Calu3 (cell line): ENCODE measurements at regions not wholly inside any gene's neighbourhood (a gene's known extent, or its start where the extent isn't known, plus 50 kb on each side); places are given as distances from the start of the nearest gene placed in this dataset.

Experiments used
- BruUV-seq: library from RNA; stranded (reverse); fragments of 400-500 nt; replicated peaks from 2 replicates; lab custom pipeline; 2021; lab: Mats Ljungman, UMichigan
- CTCF ChIA-PET: fragments of 300-600 bp; sonication (Branson Sonifier 250); formaldehyde crosslinking; loops from one replicate; lab custom pipeline; 2022; ENCODE audit warnings: antibody characterized with exemption; lab: Charles Lee
- DNase-seq: peaks from one replicate; pipeline ENCODE4 v3.0.0; 2022
- H3K27ac Mint-ChIP-seq: one replicate; pipeline ENCODE4 v1.8.0; 2022; ENCODE audit warnings: mixed read lengths; ENCODE audit not compliant: unreplicated experiment
- H3K27me3 Mint-ChIP-seq: one replicate; pipeline ENCODE4 v1.8.0; 2022; ENCODE audit warnings: mixed read lengths; ENCODE audit not compliant: unreplicated experiment
- H3K36me3 Mint-ChIP-seq: one replicate; pipeline ENCODE4 v1.8.0; 2022; ENCODE audit warnings: mild to moderate bottlenecking, moderate library complexity, mixed read lengths; ENCODE audit not compliant: insufficient read depth, unreplicated experiment
- H3K4me1 Mint-ChIP-seq: one replicate; pipeline ENCODE4 v1.8.0; 2022; ENCODE audit warnings: mild to moderate bottlenecking, low read depth, mixed read lengths; ENCODE audit not compliant: unreplicated experiment
- H3K4me3 Mint-ChIP-seq: one replicate; pipeline ENCODE4 v1.8.0; 2022; ENCODE audit warnings: mild to moderate bottlenecking, low read depth, moderate library complexity, mixed read lengths; ENCODE audit not compliant: unreplicated experiment
- H3K9me3 Mint-ChIP-seq: one replicate; pipeline ENCODE4 v1.8.0; 2022; ENCODE audit warnings: low read depth, mixed read lengths; ENCODE audit not compliant: unreplicated experiment
- CTCF ChIP-seq: fragments of 200-600 bp; IDR thresholded peaks from one replicate; pipeline ENCODE4 v1.8.0; 2022; ENCODE audit warnings: antibody characterized with exemption; ENCODE audit not compliant: unreplicated experiment
- intact Hi-C: fragments of 100-400 bp; cut with micrococcal nuclease; formaldehyde crosslinking; loops from one replicate; pipeline ENCODE4 v1.10.0; 2022; ENCODE audit not compliant: unreplicated experiment

- Mint-ChIP-seq H3K4me1 (no peaks in the 10 kb centered on the region), H3K9me3 (no peaks in the 10 kb centered on the region), H3K4me3 (no peak overlapping the region), H3K36me3 (peaks cover 4% of the 10 kb centered on the region), H3K27me3 (no peaks in the 10 kb centered on the region), H3K27ac (no peak overlapping the region)
- intact Hi-C loops, result no loop called here
- BruUV-seq, result no TSS peak
- no peak for TF ChIP-seq CTCF
- no peak for DNase-seq
- CTCF ChIA-PET, result no interaction called here
Observed at GRCh38 chr2:145563741-145564615, 1044.1 kb upstream of the ZEB2 start.

DNA sequence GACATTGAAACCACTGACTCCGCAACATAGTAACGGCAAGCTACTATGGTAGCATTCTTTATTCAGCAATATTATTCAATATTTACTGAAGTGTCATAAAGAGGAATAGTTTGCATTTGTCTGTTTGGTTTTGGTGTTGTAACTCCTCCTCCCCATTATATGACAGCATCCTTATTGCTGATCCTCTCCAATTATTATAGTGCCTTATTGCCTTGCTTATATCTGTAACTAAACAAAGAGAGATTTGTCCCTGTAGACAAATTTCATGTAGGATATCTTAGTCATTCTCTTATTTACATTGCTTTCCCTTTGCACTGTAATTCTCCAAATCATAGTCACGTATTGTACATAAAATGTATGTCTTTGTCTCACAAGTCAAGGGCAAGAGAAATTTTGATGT is 1041.2 kb upstream of the ZEB2 start:
- H3K36me3 Mint-ChIP-seq, result no peaks in the 10 kb centered on the region
- no peaks in the 10 kb centered on the region for H3K4me1 Mint-ChIP-seq
- H3K4me3 Mint-ChIP-seq, result no peak overlapping the region
- no peak for TF ChIP-seq CTCF
- intact Hi-C loops, result no loop called here
- H3K27ac Mint-ChIP-seq, result no peak overlapping the region
- H3K27me3 Mint-ChIP-seq, result no peaks in the 10 kb centered on the region
- BruUV-seq, result no TSS peak
- H3K9me3 Mint-ChIP-seq, result no peaks in the 10 kb centered on the region
- CTCF ChIA-PET, result no interaction called here
- no peak for DNase-seq

DNA sequence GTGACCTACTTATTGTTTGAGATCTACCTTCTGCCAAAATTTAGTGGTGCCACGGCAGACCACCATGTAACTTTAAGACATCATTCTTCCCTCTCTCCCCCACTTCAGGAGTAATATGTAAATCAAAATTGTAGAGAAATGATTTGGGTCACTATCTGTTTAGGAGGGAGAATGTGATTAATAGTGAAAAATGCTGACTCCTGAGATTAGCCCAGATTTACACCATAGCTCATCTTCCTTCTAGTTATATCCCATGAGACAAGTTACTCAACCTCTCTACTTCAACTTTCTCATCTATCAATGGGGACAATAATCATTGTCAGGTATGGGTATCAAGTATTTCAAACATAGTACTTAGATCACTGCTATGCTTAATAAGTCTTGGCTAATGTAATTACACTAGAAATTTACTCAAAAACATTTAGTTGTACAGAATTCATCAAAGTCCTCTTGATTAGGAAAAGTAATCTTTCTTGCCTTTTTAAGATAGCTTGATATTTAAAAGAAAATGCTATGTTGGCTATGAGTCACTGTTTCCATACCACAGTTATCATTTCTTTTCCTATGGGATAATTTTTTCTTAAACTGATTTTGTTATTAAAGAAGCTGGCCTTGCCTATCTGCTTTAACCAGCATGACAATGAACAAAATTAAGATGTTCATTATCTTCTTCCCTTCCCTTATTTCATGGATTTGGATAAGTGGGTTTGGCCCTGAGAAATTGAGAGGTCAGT is 1038.9 kb upstream of the ZEB2 start:
- CTCF ChIA-PET, result interaction anchor here (0.6 to 0.7 kb wide), 2 partner anchors 171 to 470 kb away, joined by 3 to 4 read pairs; no protein-coding TSS in a partner anchor
- DNase-seq, result no peak
- H3K27me3 Mint-ChIP-seq, result no peaks in the 10 kb centered on the region
- no peaks in the 10 kb centered on the region for H3K4me1 Mint-ChIP-seq
- no peaks in the 10 kb centered on the region for H3K36me3 Mint-ChIP-seq
- no TSS peak for BruUV-seq
- H3K27ac Mint-ChIP-seq, result no peak overlapping the region
- H3K4me3 Mint-ChIP-seq, result no peak overlapping the region
- intact Hi-C loops, result no loop called here
- H3K9me3 Mint-ChIP-seq, result no peaks in the 10 kb centered on the region
- no peak for TF ChIP-seq CTCF

GRCh38 chr2:145555360-145555759 is 1035.4 kb upstream of the ZEB2 start:
- CTCF ChIA-PET, result no interaction called here
- no peak overlapping the region for H3K27ac Mint-ChIP-seq

More at GRCh38 chr2:145555360-145555759, 1035.4 kb upstream of the ZEB2 start:
- intact Hi-C loops, result no loop called here
- Mint-ChIP-seq H3K36me3 (no peaks in the 10 kb centered on the region), H3K27me3 (no peaks in the 10 kb centered on the region), H3K9me3 (no peaks in the 10 kb centered on the region), H3K4me3 (no peak overlapping the region), H3K4me1 (no peaks in the 10 kb centered on the region)
- TF ChIP-seq CTCF, result no peak
- BruUV-seq, result no TSS peak
- no peak for DNase-seq
